RCC 7860 (cell line): ENCODE measurements at regions not wholly inside any gene's neighbourhood (a gene's known extent, or its start where the extent isn't known, plus 50 kb on each side); places are given as distances from the start of the nearest gene placed in this dataset.

Source experiments
- DNase-seq: peaks from one replicate; pipeline ENCODE4 v3.0.0-alpha.2; 2015; ENCODE audit warnings: low spot score
- FAIRE-seq: peaks from 2 replicates; lab custom pipeline; 2012; peaks lifted over from hg19 to GRCh38; lab: Jason Lieb, UNC

DNA sequence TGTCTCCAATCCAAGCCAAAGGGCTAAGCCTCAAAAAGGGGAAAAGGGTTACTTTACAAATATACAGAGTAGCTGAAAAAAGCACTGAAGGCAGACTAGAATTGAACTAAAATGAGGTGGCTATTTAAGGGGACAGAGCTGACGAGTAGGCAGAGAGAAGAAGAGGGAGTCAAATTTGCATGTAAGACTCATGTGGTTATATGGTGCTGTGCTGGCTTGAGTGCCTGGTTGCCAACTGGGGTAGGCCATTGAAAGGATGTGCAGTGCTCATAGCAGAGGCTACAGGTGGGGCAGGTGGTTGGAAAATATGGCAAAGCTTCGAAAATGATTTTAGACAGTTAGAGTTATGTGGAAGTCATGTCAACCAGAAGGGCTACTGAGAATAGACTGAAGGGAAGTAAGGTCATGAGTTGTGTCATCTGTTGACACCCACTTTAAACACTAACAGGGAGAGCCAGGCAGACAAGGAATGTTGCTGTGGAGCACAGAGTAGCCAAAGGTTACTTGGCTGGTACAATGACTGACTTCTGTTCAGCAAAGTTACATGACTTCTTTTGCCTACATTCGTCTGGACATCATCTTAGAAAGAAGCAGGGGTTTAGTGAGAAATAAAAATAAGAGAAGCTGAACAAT lies 1210.4 kb downstream of the ADGRL3 start:
- DNase-seq (no peak), FAIRE-seq (no peak)

DNA sequence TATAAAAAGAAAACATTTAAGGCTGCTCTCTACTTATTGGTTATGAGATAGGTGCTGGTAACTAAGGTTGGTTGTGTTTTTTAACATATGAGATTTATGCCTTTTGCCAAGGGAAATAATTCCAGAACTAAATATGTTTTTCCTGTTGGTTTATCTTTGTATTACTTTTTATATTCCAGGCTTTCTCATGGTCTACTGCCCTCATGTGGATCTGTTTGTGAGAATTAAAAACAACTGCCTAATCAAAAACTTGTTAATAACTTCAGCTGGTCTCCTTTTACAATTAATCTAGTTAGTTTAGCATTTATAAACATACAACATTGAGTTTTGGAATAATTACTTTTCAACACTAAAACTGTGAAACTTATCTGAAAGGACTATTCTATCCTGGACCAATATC lies 1208.3 kb downstream of the ADGRL3 start:
- FAIRE-seq: no peak
- no peak for DNase-seq

DNA sequence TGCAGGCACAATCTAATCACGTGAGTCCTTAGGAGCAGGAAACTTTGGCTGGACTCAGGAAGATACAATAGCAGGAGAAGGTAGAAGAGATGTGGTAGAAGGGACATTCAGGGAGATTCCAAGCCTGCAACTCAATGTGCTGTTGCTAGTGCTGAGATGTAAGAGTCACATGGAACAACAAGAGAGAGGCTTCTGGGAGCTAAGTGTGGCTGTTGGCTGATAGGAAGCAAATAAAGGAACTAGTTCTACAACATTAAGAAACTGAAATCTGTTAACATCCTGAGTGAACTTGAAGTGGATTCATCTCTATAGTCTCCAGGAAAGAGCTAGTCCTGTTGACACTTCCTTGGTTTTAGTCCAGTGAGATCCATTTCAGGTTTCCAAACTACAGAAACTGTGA lies 1207.4 kb downstream of the ADGRL3 start:
- DNase-seq: no peak
- no peak for FAIRE-seq

DNA sequence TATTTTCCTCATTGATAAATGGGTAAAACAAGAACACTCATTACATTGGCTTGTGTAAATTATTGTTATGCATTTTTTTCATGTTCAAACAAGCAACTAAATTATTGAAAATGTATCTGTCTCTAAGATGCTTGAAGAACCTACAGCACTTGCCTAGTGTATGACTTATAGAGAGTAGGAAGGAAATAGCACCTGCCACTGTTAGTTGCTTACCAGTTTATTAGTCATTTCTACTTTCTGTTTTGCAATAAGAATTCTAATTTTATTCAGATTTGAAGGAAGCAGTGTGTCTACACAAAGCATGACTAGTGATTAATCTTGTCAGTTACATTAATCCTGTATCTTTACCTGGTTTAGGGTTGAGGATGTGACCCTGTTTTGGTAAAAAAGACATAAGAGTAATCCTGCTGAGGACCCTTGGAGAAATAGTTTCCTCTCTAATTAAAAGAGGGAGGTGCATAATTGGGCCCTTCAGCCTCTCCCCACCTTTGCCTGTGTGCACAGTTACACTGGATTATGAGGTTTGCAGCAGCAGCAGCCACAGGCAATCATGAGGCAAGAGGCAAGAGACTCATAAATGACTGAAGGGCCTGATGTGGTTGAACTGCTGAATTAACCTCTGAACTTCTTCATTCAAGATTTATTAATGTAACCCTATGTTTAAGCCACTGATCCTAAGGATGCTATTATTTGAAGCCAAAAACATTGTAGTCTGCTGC lies 1202.1 kb downstream of the ADGRL3 start:
- no peak for FAIRE-seq
- no peak for DNase-seq

DNA sequence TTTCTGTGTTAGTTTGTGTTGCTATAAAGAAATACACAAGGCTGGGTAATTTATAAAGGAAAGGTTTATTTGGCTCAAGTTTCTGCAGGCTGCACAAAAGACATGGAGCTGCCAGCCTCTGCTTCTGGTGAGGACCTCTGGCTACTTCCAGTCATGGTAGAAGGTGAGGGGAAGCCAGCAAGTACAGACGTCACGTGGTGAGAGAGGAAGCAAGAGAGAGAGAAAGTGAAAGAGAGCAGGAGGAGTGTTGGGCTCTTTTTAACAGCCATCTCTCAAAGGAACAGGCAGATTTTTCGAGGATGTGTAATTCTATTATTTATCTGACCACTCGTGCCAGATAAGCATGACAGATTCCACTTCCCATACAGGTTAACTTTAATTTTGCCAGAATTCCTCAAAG lies 1199.1 kb downstream of the ADGRL3 start:
- FAIRE-seq (no peak), DNase-seq (peak; percentile 11)

DNA sequence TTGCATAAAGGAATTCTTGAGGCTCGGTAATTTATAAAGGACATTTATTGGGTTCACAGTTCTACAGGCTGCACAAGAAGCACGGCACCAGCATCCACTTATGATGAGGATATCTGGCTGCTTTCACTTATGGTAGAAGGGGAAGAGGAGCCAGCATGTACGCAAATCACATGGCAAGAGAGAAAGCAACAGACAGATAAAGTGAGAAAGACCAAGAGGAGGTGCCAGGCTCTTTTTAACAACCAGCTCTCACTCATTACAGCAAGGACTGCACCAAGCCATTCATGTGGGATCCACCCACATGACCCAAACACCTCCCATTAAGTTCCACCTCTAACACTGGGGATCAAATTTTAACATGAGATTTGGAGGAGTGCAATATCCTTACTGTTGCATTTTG lies 1198.2 kb downstream of the ADGRL3 start:
- no peak for FAIRE-seq
- no peak for DNase-seq

DNA sequence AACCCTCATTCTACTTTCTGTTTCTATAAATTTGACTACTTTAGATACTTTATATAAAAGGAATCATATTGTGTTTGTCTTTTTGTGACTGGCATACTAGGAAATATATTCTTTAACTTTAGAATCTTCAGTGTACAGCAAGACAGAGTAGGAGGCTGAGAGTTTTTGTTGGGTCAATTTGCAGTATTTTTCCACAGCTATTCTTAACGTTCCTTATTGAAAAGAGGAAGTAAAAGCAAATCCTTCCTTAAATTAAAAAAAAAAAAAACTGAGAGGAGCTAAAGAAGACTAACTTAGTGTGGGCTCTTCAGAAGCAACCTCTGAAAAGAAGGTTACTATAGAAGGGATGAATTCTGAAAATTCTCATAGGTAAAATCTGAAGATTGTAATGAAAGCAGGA lies 1194.6 kb downstream of the ADGRL3 start:
- DNase-seq: no peak
- FAIRE-seq: no peak

DNA sequence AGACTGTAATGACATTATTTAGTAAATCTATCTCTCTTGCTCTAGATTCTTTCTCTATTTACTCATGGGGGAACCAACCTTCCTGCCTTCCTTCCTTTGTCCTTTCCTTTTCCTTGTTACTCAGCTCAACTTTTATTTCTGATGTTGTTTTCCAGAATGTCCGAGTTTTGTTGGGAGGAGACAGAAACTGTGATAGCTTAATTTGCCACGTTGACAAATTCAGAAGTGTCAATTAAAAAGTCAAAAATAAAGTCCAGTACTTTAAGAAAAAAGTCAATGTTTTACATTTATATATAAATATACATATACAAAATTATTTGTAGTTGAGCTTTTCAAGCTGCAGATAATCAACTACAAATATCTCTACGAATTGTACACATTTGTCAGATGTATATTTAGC lies 1187.7 kb downstream of the ADGRL3 start:
- FAIRE-seq: no peak
- DNase-seq: no peak

DNA sequence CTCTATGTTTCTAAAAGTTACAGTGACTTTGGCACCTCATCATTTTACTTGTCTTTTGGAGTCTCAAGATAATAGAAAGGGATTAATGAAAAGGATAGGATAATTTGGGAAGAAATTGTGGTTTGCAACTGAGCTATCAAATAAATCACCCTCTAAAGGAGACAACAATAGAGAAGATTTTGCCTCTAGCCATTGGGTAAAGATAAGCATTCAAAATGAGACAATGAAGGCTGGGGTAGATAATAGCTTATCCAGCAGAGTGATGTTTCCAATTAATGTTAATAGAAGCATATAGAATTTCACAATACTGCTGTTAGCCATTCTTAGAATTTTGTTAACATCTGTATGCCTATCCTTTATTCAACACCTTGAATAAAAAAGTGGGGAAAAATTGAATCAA lies 1177.6 kb downstream of the ADGRL3 start:
- no peak for DNase-seq
- no peak for FAIRE-seq

DNA sequence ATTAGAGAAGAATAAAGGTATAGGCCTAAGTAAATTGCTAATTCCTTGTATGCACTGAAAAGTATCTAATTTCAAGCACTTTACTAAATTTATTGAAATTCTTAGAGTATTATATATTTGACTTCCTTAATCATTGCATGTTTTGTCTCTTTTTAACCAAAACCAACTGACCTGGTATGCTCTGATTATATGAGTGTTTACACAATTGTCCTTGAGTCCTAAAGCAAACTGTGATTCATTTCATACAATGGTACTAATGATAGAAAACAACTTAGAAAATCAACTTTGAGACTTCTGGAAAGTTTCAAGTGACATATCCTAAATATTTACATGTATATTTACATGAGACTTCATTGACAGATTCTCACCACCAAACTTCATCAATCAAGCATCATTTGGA lies 1177.1 kb downstream of the ADGRL3 start:
- DNase-seq (no peak), FAIRE-seq (no peak)

DNA sequence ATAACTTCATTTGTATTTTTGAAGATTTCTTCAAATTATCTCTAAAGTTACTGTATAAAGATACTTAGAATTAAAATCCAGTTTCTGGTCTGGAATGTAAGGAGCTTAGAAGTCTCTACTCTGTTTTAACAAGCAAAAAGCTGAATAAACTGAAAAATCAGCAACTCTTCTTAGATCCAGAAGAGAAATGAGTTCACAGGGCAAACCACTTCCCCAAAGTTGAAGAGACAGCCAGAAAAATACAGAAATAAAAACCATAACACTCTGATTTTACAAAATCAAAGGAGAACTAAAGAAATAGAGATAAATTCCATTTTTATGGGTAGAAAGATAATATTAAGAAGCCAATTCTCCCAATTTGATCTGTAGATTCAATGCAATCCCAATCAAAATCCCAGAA lies 1166.8 kb downstream of the ADGRL3 start:
- DNase-seq: no peak
- FAIRE-seq: no peak

DNA sequence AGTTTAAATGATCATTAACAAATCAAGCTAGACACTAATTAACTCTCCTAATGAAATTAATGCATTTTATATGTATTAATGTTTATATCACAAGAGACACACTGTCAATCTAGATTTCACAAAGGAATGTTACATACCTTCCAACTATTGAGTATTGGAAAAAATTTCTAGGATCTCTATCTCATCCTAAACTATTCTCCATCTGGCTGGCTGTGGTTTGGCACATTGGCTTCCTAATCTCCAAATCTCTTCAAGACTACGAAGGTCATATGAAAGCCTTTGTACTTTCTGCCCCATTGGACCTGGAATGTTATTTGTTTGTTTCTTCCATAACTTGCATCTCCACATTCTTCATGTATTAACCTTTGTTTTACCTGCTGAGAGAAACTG lies 1160.0 kb downstream of the ADGRL3 start:
- no peak for FAIRE-seq
- no peak for DNase-seq

DNA sequence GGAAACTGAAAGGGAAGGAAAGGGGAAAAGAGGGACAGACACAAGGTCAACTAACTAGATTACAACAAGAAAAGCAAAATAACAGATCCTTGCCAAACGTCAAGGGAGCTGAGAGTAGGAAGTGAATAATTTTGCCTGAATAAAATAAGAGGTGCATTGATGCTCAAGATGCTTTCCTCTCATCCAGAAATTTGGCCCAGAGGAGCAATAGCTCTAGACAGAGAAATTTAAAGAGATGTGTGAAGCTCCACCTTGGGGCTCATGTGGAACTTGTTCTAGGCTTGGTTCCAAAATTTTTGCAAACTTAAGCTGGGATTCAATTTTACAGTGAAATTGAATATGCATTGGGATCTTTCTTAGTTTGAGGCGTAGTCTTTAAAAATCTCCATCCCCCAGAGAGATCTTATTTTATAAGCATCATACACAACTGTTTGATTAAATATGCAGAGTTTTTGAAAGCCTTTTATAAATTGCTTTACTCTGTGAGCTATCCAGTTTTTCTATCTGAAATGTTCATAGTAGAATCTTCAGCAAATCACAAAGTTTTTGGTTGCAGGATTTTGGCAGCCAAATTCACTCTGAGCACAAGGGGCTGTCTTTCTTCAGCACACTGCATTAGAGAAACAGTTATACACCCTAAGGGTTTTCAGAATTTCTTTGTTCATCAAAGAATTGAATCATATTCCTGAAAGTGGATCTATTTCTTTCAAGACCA lies 1159.5 kb downstream of the ADGRL3 start:
- FAIRE-seq (no peak), DNase-seq (no peak)

DNA sequence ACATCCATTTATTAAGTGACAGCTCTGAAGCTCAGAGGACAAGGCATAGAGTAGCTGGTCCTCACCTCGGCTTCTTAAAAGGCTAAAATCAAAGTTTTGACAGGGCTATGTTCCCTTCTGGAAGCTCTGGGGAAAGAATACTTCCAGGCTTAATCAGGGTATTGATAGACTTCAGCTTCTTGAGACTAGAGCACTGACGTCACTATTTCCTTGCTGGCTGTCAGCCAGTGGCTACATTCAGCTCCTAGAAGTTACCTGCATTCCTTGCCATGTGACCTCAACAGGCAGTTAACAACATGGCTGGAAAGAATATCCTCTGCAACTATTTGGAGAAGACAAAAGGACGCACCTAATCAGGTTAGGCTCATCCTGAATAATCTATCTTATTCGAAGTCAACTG lies 1144.8 kb downstream of the ADGRL3 start:
- no peak for FAIRE-seq
- DNase-seq: no peak

DNA sequence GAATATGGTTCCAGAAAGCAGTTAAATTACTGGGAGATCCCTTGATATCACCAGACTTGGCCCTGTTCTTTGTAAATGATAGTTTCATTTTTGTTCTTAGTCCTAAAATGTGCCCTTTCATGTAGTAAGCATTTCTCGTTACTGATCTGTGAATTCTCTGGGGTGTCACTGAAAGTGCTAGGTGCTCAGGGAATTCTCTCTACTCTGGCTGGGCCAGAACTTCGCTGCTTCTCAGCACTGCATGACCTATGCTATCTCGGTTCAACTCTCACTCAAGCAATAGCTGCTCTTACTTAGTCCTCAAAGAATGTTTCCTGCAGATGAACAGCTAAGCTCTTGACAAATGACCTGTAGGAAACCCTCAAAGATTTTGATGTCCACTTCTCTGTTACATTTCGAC lies 1144.3 kb downstream of the ADGRL3 start:
- FAIRE-seq (no peak), DNase-seq (no peak)

DNA sequence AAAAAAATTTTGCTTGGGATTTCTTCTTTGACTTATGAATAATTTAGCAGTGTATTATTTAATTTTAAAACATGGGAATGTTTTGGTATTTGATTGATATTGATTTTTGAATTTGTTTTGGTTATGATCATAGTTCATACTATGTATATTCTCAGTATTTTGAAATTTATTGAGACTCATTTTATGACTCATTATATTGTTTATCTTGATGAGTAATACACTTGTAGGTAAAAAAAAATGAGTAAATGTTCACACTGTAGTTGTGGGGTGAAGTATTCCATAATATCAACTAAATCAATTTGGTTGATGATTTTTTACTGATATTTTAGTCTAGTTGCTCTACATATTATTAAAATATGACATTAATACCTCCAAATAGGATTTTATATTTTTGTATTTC lies 1142.2 kb downstream of the ADGRL3 start:
- FAIRE-seq: no peak
- no peak for DNase-seq

DNA sequence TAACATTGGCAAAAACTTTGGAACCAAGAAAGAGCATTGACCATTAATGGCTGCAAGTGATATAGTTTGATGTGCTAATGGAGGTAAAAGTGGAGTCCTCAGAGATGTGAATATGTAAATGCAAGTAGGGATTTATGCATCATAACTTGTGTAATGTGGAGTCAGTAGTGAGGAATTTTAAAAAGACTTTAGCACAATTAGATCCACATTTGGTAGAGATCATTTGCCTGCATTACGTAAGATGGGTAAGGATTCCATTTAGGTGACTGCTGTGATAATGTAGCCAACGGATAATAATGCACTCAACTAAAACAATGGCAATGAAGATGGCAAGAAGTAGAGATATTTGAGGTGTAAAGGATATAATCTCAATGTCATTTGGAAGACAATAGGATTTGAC lies 1128.4 kb downstream of the ADGRL3 start:
- no peak for DNase-seq
- no peak for FAIRE-seq

DNA sequence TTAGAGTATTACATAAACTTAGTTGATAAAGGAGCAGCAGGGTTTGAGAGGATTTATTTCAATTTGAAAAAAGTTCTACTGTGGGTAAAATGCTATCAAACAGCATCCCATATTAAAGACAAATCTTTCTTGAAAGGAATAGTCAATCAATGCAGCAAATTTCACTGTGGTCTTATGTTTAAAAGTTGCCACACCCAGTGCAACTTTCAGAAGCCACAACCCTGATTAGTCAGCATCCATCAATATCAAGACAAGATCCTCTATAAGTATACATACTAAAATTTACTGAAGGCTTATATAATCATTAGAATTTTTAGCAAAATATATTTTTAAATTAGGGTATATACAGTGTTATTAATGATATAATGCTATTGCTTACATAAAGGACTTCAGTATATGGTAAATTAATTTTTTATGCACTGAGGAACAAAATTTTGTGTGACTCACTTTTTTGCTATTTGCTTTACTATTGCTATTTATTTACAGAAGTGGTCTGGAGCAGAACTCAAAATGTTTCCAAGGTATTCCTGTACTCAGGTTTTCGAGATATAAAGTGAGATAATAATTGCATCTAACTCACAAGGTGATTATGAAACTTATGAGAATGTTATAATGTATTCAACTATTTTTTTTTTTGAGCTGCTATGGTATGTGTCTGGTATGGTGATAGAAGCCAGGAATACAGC lies 1127.6 kb downstream of the ADGRL3 start:
- FAIRE-seq: no peak
- no peak for DNase-seq

DNA sequence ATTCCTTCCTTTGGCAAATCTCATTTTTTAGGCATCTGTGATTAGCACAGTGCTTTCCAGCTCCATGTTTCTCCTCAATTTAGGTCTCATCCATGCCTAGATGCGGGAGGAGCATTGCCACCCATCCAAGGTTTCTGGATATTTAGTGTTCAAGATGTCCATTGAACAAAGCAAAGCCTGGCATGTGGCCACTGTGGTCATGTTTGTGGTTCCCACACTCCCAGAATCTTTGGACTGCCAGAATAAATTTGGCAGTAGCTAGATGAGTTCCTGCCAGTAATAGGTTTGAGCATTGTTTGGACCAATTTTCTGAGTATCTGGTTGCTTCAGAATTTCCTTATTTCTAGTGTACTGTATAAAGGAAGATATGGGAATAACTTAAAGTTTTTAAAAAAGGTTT lies 1124.1 kb downstream of the ADGRL3 start:
- DNase-seq (no peak), FAIRE-seq (no peak)

DNA sequence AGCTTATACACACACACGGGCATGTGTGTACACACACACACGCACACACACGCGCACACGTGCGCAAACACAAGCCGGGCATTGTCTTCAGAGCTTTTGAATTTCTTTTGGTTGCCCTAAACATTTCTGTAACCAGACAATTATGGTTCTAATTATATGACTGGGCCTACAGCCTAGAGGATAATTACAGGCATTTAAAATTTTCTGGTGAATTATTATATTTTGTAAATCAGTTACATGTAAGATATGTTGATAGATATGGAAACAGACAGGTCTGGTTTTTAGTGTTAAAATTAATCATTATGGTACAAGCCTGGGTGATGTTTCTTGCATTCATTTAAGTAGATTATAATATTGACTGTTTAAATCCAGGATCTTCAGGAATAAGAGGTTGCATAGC lies 1120.5 kb downstream of the ADGRL3 start:
- DNase-seq (no peak), FAIRE-seq (no peak)

DNA sequence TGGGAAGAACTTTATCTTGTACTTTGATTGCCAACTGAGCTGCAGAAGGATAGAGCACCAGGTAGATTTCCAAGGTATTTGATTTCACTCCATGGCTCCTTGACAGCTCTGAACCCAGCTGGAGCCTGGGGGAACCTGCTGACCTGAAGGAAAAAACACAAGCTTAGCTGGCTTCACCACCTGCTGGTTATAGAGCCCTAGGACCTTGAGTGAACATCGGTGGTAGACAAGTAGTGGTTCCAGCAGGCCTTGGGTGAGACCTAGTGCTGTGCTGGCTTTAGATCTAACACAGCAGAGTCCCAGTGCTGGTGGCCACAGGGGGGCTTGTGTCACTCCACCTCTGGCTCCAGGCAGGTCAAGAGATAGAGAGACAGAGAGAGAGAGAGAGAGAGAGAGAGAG lies 1102.6 kb downstream of the ADGRL3 start:
- FAIRE-seq: no peak
- DNase-seq: no peak

DNA sequence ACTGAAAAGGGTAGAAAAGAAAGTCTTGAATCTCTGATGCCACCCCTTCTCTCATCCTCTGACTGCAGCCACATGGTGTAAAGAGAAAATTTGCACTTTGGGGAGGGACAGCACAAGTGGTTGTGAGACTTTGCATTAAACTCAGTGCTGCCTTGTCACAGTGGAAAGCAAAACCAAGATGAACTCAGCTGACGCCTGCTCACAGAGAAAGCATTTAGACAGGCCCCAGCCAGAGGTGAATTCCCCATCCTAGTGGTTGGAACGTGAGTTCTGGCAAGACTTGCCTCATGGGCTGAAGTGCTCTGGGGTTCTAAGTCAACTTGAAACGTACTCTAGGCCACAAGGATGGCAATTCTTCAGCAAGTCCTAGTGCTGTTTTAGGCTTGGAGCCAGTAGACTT lies 1101.4 kb downstream of the ADGRL3 start:
- FAIRE-seq (no peak), DNase-seq (no peak)
